HFF-Myc (cell line): ENCODE measurements at regions not wholly inside any gene's neighbourhood (a gene's known extent, or its start where the extent isn't known, plus 50 kb on each side); places are given as distances from the start of the nearest gene placed in this dataset.

Source experiments
- DNase-seq: peaks from one replicate; pipeline ENCODE4 v3.0.0-alpha.2; 2011; ENCODE audit warnings: low read depth; ENCODE audit errors: extremely low read depth
- H3K4me3 ChIP-seq: replicated peaks from 2 replicates; pipeline ENCODE4 v1.5.1; 2011; ENCODE audit warnings: low read depth, mild to moderate bottlenecking, control low read depth, low read length
- CTCF ChIP-seq: IDR thresholded peaks from 2 replicates; pipeline ENCODE4 v1.5.1; 2012; ENCODE audit warnings: mild to moderate bottlenecking, low read depth, low read length, control low read depth; ENCODE audit errors: missing control alignments

GRCh38 chr1:172948457-172948856 lies 102.3 kb downstream of the TNFSF18 start:
- no peak for TF ChIP-seq CTCF
- peak; percentile 61 for DNase-seq
- no peak overlapping the region for H3K4me3 ChIP-seq

GRCh38 chr1:172949096-172949495 lies 101.6 kb downstream of the TNFSF18 start:
- H3K4me3 ChIP-seq: no peak overlapping the region
- no peak for TF ChIP-seq CTCF
- DNase-seq: no peak

- no peak for DNase-seq
- H3K4me3 ChIP-seq: no peak overlapping the region
- TF ChIP-seq CTCF: no peak
Observed at GRCh38 chr1:172950528-172950927, 100.2 kb downstream of the TNFSF18 start.

GRCh38 chr1:172951730-172952365 lies 98.9 kb downstream of the TNFSF18 start:
- DNase-seq: no peak
- no peak for TF ChIP-seq CTCF
- no peak overlapping the region for H3K4me3 ChIP-seq

- TF ChIP-seq CTCF: no peak
- no peak for DNase-seq
- H3K4me3 ChIP-seq: no peak overlapping the region
Observed at GRCh38 chr1:172952516-172952915, 98.2 kb downstream of the TNFSF18 start.

- no peak for DNase-seq
- no peak for TF ChIP-seq CTCF
- H3K4me3 ChIP-seq: no peak overlapping the region
Observed at GRCh38 chr1:172954476-172955150, 96.1 kb downstream of the TNFSF18 start.
